HCT116 (cell line): ENCODE measurements at regions not wholly inside any gene's neighbourhood (a gene's known extent, or its start where the extent isn't known, plus 50 kb on each side); places are given as distances from the start of the nearest gene placed in this dataset.

Source experiments
- ATAC-seq: fragments of 200-7000 bp; cut with Tn5 transposase; 2 replicates; pipeline ENCODE4 v1.9.1; 2020; ENCODE audit warnings: mild to moderate bottlenecking, moderate library complexity
- BruUV-seq: library from RNA; stranded (reverse); fragments of 400-500 nt; replicated peaks from 2 replicates; lab custom pipeline; 2021; lab: Mats Ljungman, UMichigan
- CTCF ChIA-PET: fragments of 300-600 bp; sonication (Branson Sonifier 250); formaldehyde crosslinking; loops from one replicate; lab custom pipeline; 2021; ENCODE audit warnings: antibody characterized with exemption; lab: Charles Lee
- POLR2A ChIA-PET: fragments of 300-600, 350-600 bp; sonication (Branson Sonifier 250); formaldehyde crosslinking; loops from one replicate; lab custom pipeline; 2021; ENCODE audit warnings: antibody characterized with exemption; lab: Charles Lee
- RAD21 ChIA-PET, 2 experiments: fragments of 300-600 bp; sonication (Branson Sonifier 250); formaldehyde crosslinking; loops; one replicate each; lab custom pipeline; 2023; ENCODE audit warnings: low total read pairs in 2 of 2; ENCODE audit not compliant: uncharacterized antibody in 2 of 2, unreplicated experiment in 2 of 2, low non-redundant PET in 1 of 2; lab: Charles Lee
- DNase-seq: peaks from one replicate; pipeline ENCODE4 v3.0.0-alpha.2; 2010; ENCODE audit warnings: low read depth, low spot score
- H2AFZ ChIP-seq: fragments of 200-600 bp; shearing (Covaris generic), sonication (generic); 2 replicates; pipeline ENCODE4 v1.6.1; 2017; ENCODE audit warnings: low read depth, mixed run types, mixed read lengths, antibody characterized with exemption, low read length; ENCODE audit not compliant: poor library complexity, severe bottlenecking
- H3K27ac ChIP-seq: 2 replicates; pipeline ENCODE4 v1.5.1; 2012; ENCODE audit warnings: low read depth, low read length
- H3K27me3 ChIP-seq: fragments of 200-600 bp; sonication (generic); 2 replicates; pipeline ENCODE4 v1.6.1; 2016; ENCODE audit warnings: mixed run types, low read length, mixed read lengths; ENCODE audit not compliant: insufficient read depth
- H3K36me3 ChIP-seq, 2 experiments: fragments of 200-500 bp in 1 of 2; fragments of 200-600 bp in 1 of 2; sonication (Bioruptor generic) in 1 of 2; sonication (generic) in 1 of 2; 2 replicates each; pipeline versions ENCODE4 v1.5.1 to v1.6.1; 2014 to 2016; ENCODE audit warnings: low read length in 2 of 2, inconsistent platforms in 1 of 2, mixed read lengths in 1 of 2, mixed run types in 1 of 2; ENCODE audit not compliant: insufficient read depth in 2 of 2, control insufficient read depth in 1 of 2
- H3K4me1 ChIP-seq, 2 experiments: fragments of 200-600 bp in 1 of 2; sonication (generic) in 1 of 2; 2 replicates each; pipeline versions ENCODE4 v1.5.1 to v1.6.1; 2012 to 2017; ENCODE audit warnings: low read length in 2 of 2, inconsistent platforms in 1 of 2, mild to moderate bottlenecking in 1 of 2, mixed read lengths in 1 of 2, mixed run types in 1 of 2, moderate library complexity in 1 of 2; ENCODE audit not compliant: insufficient read depth in 2 of 2, control insufficient read depth in 1 of 2
- H3K4me2 ChIP-seq: fragments of 200-600 bp; sonication (generic); 2 replicates; pipeline ENCODE4 v1.6.1; 2017; ENCODE audit warnings: mixed run types, low read length, mixed read lengths
- H3K4me3 ChIP-seq, 2 experiments: fragments of 200-600 bp in 1 of 2; sonication (generic) in 1 of 2; replicated peaks in 1 of 2; 2 replicates each; pipeline ENCODE4 v1.5.1; 2011 to 2016; ENCODE audit warnings: low read length in 2 of 2, control low read depth in 1 of 2, low read depth in 1 of 2, mild to moderate bottlenecking in 1 of 2, mixed read lengths in 1 of 2, mixed run types in 1 of 2
- H3K79me2 ChIP-seq: fragments of 200-600 bp; sonication (generic); 2 replicates; pipeline ENCODE4 v1.6.1; 2017; ENCODE audit warnings: mild to moderate bottlenecking, mixed run types, low read length, moderate library complexity, mixed read lengths; ENCODE audit not compliant: insufficient read depth
- H3K9ac ChIP-seq: fragments of 200-600 bp; sonication (generic); 2 replicates; pipeline ENCODE4 v1.6.1; 2016; ENCODE audit warnings: low read length, mixed read lengths
- H3K9me2 ChIP-seq: fragments of 200-600 bp; sonication (generic), shearing (Covaris generic); 2 replicates; pipeline ENCODE4 v1.6.1; 2017; ENCODE audit warnings: mixed run types, mild to moderate bottlenecking, moderate library complexity; ENCODE audit not compliant: insufficient read depth
- H3K9me3 ChIP-seq, 2 experiments: fragments of 200-500 bp in 1 of 2; fragments of 200-600 bp in 1 of 2; sonication (Bioruptor generic) in 1 of 2; sonication (generic) in 1 of 2; 2 replicates each; pipeline ENCODE4 v1.6.1; 2014 to 2017; ENCODE audit warnings: low read length in 2 of 2, mixed read lengths in 2 of 2, inconsistent platforms in 1 of 2, low read depth in 1 of 2, mild to moderate bottlenecking in 1 of 2, mixed run types in 1 of 2, moderate library complexity in 1 of 2; ENCODE audit not compliant: control insufficient read depth in 1 of 2, insufficient read depth in 1 of 2
- H4K20me1 ChIP-seq: fragments of 200-600 bp; sonication (generic), shearing (Covaris generic); 2 replicates; pipeline ENCODE4 v1.6.1; 2017; ENCODE audit warnings: mixed run types, mild to moderate bottlenecking, moderate library complexity; ENCODE audit not compliant: insufficient read depth
- POLR2AphosphoS5 ChIP-seq: IDR thresholded peaks from 2 replicates; pipeline ENCODE4 v1.6.1; 2011; ENCODE audit warnings: mild to moderate bottlenecking, low read depth, low read length, moderate library complexity
- SIN3A ChIP-seq: IDR thresholded peaks from 2 replicates; pipeline ENCODE4 v1.6.1; 2012; ENCODE audit warnings: low read depth
- SRF ChIP-seq: IDR thresholded peaks from 2 replicates; pipeline ENCODE4 v1.6.1; 2012; ENCODE audit warnings: low read depth
- YY1 ChIP-seq: IDR thresholded peaks from 2 replicates; pipeline ENCODE4 v1.6.1; 2011; ENCODE audit warnings: low read length, low read depth, moderate library complexity, mild to moderate bottlenecking; ENCODE audit not compliant: insufficient replicate concordance; ENCODE audit errors: extremely low read depth
- ZNF274 ChIP-seq: fragments of 200-500 bp; sonication (Bioruptor generic); IDR thresholded peaks from 2 replicates; pipeline ENCODE4 v1.6.1; 2014; ENCODE audit warnings: mild to moderate bottlenecking, low read depth, low read length, inconsistent platforms
- intact Hi-C: fragments of 100-400 bp; cut with micrococcal nuclease; formaldehyde crosslinking; loops from 2 replicates; pipeline ENCODE4 v1.10.0; 2022
- TF ChIP-seq, protein P1 (sequence below): IDR thresholded peaks from 2 replicates; pipeline ENCODE4 v1.6.1; 2011; ENCODE audit warnings: mild to moderate bottlenecking, low read length, moderate library complexity; ENCODE audit not compliant: insufficient replicate concordance; ENCODE audit errors: extremely low read depth
- TF ChIP-seq, protein P2 (sequence below): IDR thresholded peaks from 2 replicates; pipeline ENCODE4 v1.6.1; 2012
- TF ChIP-seq, protein P3 (sequence below): IDR thresholded peaks from 2 replicates; pipeline ENCODE4 v1.6.1; 2012

DNA sequence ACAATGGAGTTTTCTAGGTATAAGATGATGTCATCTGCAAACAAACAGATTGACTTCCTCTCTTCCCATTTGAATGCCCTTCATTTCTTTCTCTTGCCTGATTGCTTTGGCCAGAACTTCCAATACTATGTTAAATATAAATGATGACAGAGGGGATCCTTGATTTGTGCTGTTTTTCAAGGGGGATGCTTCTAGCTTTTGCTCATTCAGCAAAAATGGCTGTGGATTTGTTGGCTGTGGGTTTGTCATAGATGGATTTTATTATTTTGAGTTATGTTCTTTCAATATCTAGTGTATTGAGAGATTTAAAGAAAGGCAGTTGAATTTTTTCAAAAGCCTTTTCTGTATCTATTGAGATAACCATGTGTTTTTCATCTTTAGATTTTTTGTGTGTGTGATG, 662.4 kb upstream of the EYS start:
- ATAC-seq (no peak), DNase-seq (no peak)
- CTCF ChIA-PET: no interaction called here
- no peaks in the 10 kb centered on the region for H4K20me1 ChIP-seq
- no peaks in the 10 kb centered on the region for H3K27me3 ChIP-seq
- no peak overlapping the region for H2AFZ ChIP-seq
- RAD21 ChIA-PET: no interaction called here
- TF ChIP-seq SRF: no peak
- TF ChIP-seq SIN3A: no peak
- TF ChIP-seq, protein P1, sequence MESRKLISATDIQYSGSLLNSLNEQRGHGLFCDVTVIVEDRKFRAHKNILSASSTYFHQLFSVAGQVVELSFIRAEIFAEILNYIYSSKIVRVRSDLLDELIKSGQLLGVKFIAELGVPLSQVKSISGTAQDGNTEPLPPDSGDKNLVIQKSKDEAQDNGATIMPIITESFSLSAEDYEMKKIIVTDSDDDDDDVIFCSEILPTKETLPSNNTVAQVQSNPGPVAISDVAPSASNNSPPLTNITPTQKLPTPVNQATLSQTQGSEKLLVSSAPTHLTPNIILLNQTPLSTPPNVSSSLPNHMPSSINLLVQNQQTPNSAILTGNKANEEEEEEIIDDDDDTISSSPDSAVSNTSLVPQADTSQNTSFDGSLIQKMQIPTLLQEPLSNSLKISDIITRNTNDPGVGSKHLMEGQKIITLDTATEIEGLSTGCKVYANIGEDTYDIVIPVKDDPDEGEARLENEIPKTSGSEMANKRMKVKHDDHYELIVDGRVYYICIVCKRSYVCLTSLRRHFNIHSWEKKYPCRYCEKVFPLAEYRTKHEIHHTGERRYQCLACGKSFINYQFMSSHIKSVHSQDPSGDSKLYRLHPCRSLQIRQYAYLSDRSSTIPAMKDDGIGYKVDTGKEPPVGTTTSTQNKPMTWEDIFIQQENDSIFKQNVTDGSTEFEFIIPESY: no peak
- TF ChIP-seq, protein P2, sequence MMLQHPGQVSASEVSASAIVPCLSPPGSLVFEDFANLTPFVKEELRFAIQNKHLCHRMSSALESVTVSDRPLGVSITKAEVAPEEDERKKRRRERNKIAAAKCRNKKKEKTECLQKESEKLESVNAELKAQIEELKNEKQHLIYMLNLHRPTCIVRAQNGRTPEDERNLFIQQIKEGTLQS: no peak
- TF ChIP-seq, protein P3, sequence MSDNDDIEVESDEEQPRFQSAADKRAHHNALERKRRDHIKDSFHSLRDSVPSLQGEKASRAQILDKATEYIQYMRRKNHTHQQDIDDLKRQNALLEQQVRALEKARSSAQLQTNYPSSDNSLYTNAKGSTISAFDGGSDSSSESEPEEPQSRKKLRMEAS: no peak
- no peak for TF ChIP-seq POLR2AphosphoS5
- TF ChIP-seq ZNF274: no peak
- TF ChIP-seq YY1: no peak
- H3K79me2 ChIP-seq: no peaks in the 10 kb centered on the region
- no peak overlapping the region for H3K4me3 ChIP-seq
- no peak overlapping the region for H3K4me2 ChIP-seq
- no peak overlapping the region for H3K9ac ChIP-seq
- H3K9me2 ChIP-seq: no peaks in the 10 kb centered on the region
- intact Hi-C loops: no loop called here
- H3K36me3 ChIP-seq: no peaks in the 10 kb centered on the region
- BruUV-seq: no TSS peak
- H3K9me3 ChIP-seq: peaks cover 0 to 23% of the 10 kb centered on the region in 2 experiments; a peak in 3 of 4 replicates
- H3K4me1 ChIP-seq: no peaks in the 10 kb centered on the region
- POLR2A ChIA-PET: no interaction called here
- H3K27ac ChIP-seq: no peak overlapping the region
